Activated naive CD4-positive, alpha-beta T cell treated with anti-CD3 and anti-CD28 coated beads, Interleukin-2, amount 50 U/mL, for 24 hours (primary cell): ENCODE measurements at regions not wholly inside any gene's neighbourhood (a gene's known extent, or its start where the extent isn't known, plus 50 kb on each side); places are given as distances from the start of the nearest gene placed in this dataset.

ENCODE experiments used
- H3K27ac Mint-ChIP-seq: one replicate; pipeline ENCODE4 v1.8.0; 2021; ENCODE audit warnings: mild to moderate bottlenecking, mixed read lengths
- H3K27me3 Mint-ChIP-seq: one replicate; pipeline ENCODE4 v1.8.0; 2021; ENCODE audit warnings: mixed read lengths
- H3K36me3 Mint-ChIP-seq: one replicate; pipeline ENCODE4 v1.8.0; 2021; ENCODE audit warnings: mixed read lengths
- H3K4me1 Mint-ChIP-seq: one replicate; pipeline ENCODE4 v1.8.0; 2021; ENCODE audit warnings: mixed read lengths
- H3K4me3 Mint-ChIP-seq: one replicate; pipeline ENCODE4 v1.8.0; 2021; ENCODE audit warnings: mild to moderate bottlenecking, mixed read lengths
- H3K9me3 Mint-ChIP-seq: one replicate; pipeline ENCODE4 v1.8.0; 2021; ENCODE audit warnings: mixed read lengths

- Mint-ChIP-seq H3K9me3 (peaks cover 5% of the 10 kb centered on the region), H3K36me3 (no peaks in the 10 kb centered on the region), H3K27ac (peak overlapping the region; percentile 95), H3K27me3 (no peaks in the 10 kb centered on the region), H3K4me1 (peaks cover 22% of the 10 kb centered on the region), H3K4me3 (peak overlapping the region; percentile 11)
These were observed 68.4 kb upstream of the NOX3 start for GRCh38 chr6:155523821-155524651.

- no peaks in the 10 kb centered on the region for H3K36me3 Mint-ChIP-seq
- no peak overlapping the region for H3K4me3 Mint-ChIP-seq
- H3K4me1 Mint-ChIP-seq = peaks cover 17% of the 10 kb centered on the region
- H3K27me3 Mint-ChIP-seq = no peaks in the 10 kb centered on the region
- H3K27ac Mint-ChIP-seq = no peak overlapping the region
- H3K9me3 Mint-ChIP-seq = peaks cover 5% of the 10 kb centered on the region
These were observed 66.1 kb upstream of the NOX3 start for GRCh38 chr6:155521719-155522118.

GRCh38 chr6:155520078-155520477, 64.4 kb upstream of the NOX3 start:
- peak overlapping the region; percentile 26 for H3K27ac Mint-ChIP-seq
- peaks cover 17% of the 10 kb centered on the region for H3K4me1 Mint-ChIP-seq
- H3K27me3 Mint-ChIP-seq = no peaks in the 10 kb centered on the region
- no peak overlapping the region for H3K4me3 Mint-ChIP-seq
- peaks cover 5% of the 10 kb centered on the region for H3K9me3 Mint-ChIP-seq
- H3K36me3 Mint-ChIP-seq = no peaks in the 10 kb centered on the region

GRCh38 chr6:155519176-155519738, 63.6 kb upstream of the NOX3 start:
- Mint-ChIP-seq H3K4me3 (no peak overlapping the region), H3K36me3 (no peaks in the 10 kb centered on the region), H3K9me3 (peaks cover 5% of the 10 kb centered on the region), H3K27ac (no peak overlapping the region), H3K4me1 (peaks cover 13% of the 10 kb centered on the region), H3K27me3 (no peaks in the 10 kb centered on the region)

GRCh38 chr6:155517294-155517693, 61.7 kb upstream of the NOX3 start:
- Mint-ChIP-seq H3K4me1 (peaks cover 8% of the 10 kb centered on the region), H3K36me3 (no peaks in the 10 kb centered on the region), H3K27ac (peak overlapping the region; percentile 48), H3K9me3 (no peaks in the 10 kb centered on the region), H3K4me3 (no peak overlapping the region), H3K27me3 (no peaks in the 10 kb centered on the region)

- H3K27me3 Mint-ChIP-seq = no peaks in the 10 kb centered on the region
- H3K4me1 Mint-ChIP-seq = peaks cover 18% of the 10 kb centered on the region
- H3K27ac Mint-ChIP-seq = peak overlapping the region; percentile 90
- H3K36me3 Mint-ChIP-seq = no peaks in the 10 kb centered on the region
- no peak overlapping the region for H3K4me3 Mint-ChIP-seq
- H3K9me3 Mint-ChIP-seq = no peaks in the 10 kb centered on the region
These were observed 55.2 kb upstream of the NOX3 start for GRCh38 chr6:155510879-155511278.

GRCh38 chr6:155509743-155510475, 54.3 kb upstream of the NOX3 start:
- peak overlapping the region; percentile 90 for H3K27ac Mint-ChIP-seq
- H3K36me3 Mint-ChIP-seq = no peaks in the 10 kb centered on the region
- no peaks in the 10 kb centered on the region for H3K27me3 Mint-ChIP-seq
- H3K4me3 Mint-ChIP-seq = no peak overlapping the region
- H3K4me1 Mint-ChIP-seq = peaks cover 18% of the 10 kb centered on the region
- H3K9me3 Mint-ChIP-seq = no peaks in the 10 kb centered on the region

- Mint-ChIP-seq H3K4me1 (peaks cover 8% of the 10 kb centered on the region), H3K4me3 (no peak overlapping the region), H3K27me3 (no peaks in the 10 kb centered on the region), H3K9me3 (peaks cover 6% of the 10 kb centered on the region), H3K27ac (no peak overlapping the region), H3K36me3 (peaks cover 3% of the 10 kb centered on the region)
These were observed 50.0 kb upstream of the NOX3 start for GRCh38 chr6:155505608-155505989.
